Calu3 (cell line): ENCODE measurements at regions not wholly inside any gene's neighbourhood (a gene's known extent, or its start where the extent isn't known, plus 50 kb on each side); places are given as distances from the start of the nearest gene placed in this dataset.

Source experiments
- BruUV-seq: library from RNA; stranded (reverse); fragments of 400-500 nt; replicated peaks from 2 replicates; lab custom pipeline; 2021; lab: Mats Ljungman, UMichigan
- CTCF ChIA-PET: fragments of 300-600 bp; sonication (Branson Sonifier 250); formaldehyde crosslinking; loops from one replicate; lab custom pipeline; 2022; ENCODE audit warnings: antibody characterized with exemption; lab: Charles Lee
- DNase-seq: peaks from one replicate; pipeline ENCODE4 v3.0.0; 2022
- H3K27ac Mint-ChIP-seq: one replicate; pipeline ENCODE4 v1.8.0; 2022; ENCODE audit warnings: mixed read lengths; ENCODE audit not compliant: unreplicated experiment
- H3K27me3 Mint-ChIP-seq: one replicate; pipeline ENCODE4 v1.8.0; 2022; ENCODE audit warnings: mixed read lengths; ENCODE audit not compliant: unreplicated experiment
- H3K36me3 Mint-ChIP-seq: one replicate; pipeline ENCODE4 v1.8.0; 2022; ENCODE audit warnings: mild to moderate bottlenecking, moderate library complexity, mixed read lengths; ENCODE audit not compliant: insufficient read depth, unreplicated experiment
- H3K4me1 Mint-ChIP-seq: one replicate; pipeline ENCODE4 v1.8.0; 2022; ENCODE audit warnings: mild to moderate bottlenecking, low read depth, mixed read lengths; ENCODE audit not compliant: unreplicated experiment
- H3K4me3 Mint-ChIP-seq: one replicate; pipeline ENCODE4 v1.8.0; 2022; ENCODE audit warnings: mild to moderate bottlenecking, low read depth, moderate library complexity, mixed read lengths; ENCODE audit not compliant: unreplicated experiment
- H3K9me3 Mint-ChIP-seq: one replicate; pipeline ENCODE4 v1.8.0; 2022; ENCODE audit warnings: low read depth, mixed read lengths; ENCODE audit not compliant: unreplicated experiment
- intact Hi-C: fragments of 100-400 bp; cut with micrococcal nuclease; formaldehyde crosslinking; loops from one replicate; pipeline ENCODE4 v1.10.0; 2022; ENCODE audit not compliant: unreplicated experiment
- TF ChIP-seq, protein P1 (sequence below): fragments of 200-600 bp; IDR thresholded peaks from one replicate; pipeline ENCODE4 v1.8.0; 2022; ENCODE audit warnings: antibody characterized with exemption; ENCODE audit not compliant: unreplicated experiment

DNA sequence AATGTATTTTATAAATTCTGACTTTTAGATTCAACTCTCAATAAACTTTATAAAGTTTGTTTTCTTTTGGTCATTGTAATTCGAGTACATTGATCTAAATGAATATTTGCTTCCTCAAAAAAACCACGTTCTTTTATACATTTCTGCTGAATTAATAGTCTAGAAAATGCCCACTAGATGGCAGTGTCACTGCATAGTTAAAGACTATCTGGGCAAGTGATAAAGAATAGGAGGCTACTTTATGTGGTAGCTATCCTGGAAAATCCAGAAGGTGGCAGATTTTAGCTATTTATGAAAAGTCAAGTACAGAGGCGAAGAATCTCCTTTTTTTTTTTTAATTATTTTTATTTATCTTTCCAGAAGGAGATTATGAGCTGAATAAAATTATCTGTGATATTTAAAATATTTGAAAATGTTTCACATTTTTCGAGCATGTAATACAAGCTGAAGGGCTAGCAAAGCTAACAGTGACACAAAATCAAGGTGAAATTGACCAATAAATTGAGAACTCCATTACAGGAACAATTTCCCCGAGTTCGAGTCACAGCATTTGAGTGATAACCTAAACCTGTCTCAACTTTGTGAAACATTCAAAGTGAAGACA is 221.8 kb downstream of the OLFM4 start:
- Mint-ChIP-seq H3K9me3 (no peaks in the 10 kb centered on the region), H3K27me3 (peaks cover 34% of the 10 kb centered on the region)

DNA sequence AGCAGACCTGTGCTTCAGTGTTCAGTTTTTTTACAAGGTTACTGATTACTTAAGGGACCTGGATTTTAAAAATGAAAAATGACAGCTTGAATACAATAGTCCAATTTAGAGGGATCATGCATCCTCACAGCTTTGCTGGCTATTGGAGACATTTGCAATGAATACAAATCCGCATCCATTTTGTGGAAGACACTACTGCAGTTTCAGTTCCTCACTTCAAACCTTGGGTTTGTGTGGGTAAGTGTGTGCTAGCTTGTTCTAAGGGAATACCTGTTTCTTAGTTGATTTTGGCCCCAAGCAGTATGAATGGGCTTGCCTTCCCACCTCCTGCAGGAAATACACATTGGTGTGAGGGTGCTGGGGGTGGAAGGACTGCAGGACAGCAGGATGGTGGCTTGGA is 222.4 kb downstream of the OLFM4 start:
- no TSS peak for BruUV-seq
- DNase-seq = no peak
- H3K4me3 Mint-ChIP-seq = no peak overlapping the region
- peaks cover 28% of the 10 kb centered on the region for H3K27me3 Mint-ChIP-seq
- no peaks in the 10 kb centered on the region for H3K36me3 Mint-ChIP-seq
- H3K27ac Mint-ChIP-seq = no peak overlapping the region
- intact Hi-C loops = loop anchor here (2.0 kb wide), 1 partner anchor 532 kb away; no protein-coding TSS in a partner anchor
- TF ChIP-seq, protein P1, sequence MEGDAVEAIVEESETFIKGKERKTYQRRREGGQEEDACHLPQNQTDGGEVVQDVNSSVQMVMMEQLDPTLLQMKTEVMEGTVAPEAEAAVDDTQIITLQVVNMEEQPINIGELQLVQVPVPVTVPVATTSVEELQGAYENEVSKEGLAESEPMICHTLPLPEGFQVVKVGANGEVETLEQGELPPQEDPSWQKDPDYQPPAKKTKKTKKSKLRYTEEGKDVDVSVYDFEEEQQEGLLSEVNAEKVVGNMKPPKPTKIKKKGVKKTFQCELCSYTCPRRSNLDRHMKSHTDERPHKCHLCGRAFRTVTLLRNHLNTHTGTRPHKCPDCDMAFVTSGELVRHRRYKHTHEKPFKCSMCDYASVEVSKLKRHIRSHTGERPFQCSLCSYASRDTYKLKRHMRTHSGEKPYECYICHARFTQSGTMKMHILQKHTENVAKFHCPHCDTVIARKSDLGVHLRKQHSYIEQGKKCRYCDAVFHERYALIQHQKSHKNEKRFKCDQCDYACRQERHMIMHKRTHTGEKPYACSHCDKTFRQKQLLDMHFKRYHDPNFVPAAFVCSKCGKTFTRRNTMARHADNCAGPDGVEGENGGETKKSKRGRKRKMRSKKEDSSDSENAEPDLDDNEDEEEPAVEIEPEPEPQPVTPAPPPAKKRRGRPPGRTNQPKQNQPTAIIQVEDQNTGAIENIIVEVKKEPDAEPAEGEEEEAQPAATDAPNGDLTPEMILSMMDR = no peak
- no peaks in the 10 kb centered on the region for H3K4me1 Mint-ChIP-seq
- no peaks in the 10 kb centered on the region for H3K9me3 Mint-ChIP-seq
- CTCF ChIA-PET = interaction anchor here (0.6 to 1.2 kb wide), 4 partner anchors 10 to 531 kb away, joined by 3 to 9 read pairs (median 4); no protein-coding TSS in a partner anchor

More for the DNA sequence above, 221.8 kb downstream of the OLFM4 start:
- Mint-ChIP-seq H3K36me3 (no peaks in the 10 kb centered on the region), H3K4me1 (no peaks in the 10 kb centered on the region), H3K27ac (no peak overlapping the region), H3K4me3 (no peak overlapping the region)
- BruUV-seq = no TSS peak
- TF ChIP-seq, protein P1 = no peak
- intact Hi-C loops = loop anchor here (2.0 kb wide), 1 partner anchor 532 kb away; no protein-coding TSS in a partner anchor
- CTCF ChIA-PET = interaction anchor here (0.6 to 1.2 kb wide), 4 partner anchors 11 to 532 kb away, joined by 3 to 9 read pairs (median 4); no protein-coding TSS in a partner anchor
- DNase-seq = peak; percentile 44

DNA sequence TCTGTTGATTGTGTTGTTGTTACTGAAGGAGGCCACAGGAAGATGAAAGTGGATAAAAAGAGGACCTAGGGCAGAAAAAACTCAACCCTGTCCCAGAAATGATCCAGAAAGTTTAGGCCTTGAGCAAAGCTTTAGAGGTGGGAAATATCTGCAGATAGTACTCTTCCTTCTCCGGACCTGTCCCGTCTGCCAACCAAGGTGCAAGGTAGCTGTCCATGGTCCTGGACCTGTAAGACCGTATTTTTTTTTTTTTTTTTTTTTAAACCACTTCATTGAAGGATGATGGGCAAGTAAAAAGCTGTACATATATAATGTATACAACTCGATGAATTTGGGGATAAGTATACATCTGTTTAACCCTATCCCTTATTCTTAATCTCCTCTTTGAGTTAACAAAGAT is 225.9 kb downstream of the OLFM4 start:
- H3K27me3 Mint-ChIP-seq = no peaks in the 10 kb centered on the region
- no TSS peak for BruUV-seq
- DNase-seq = no peak
- H3K27ac Mint-ChIP-seq = no peak overlapping the region
- H3K4me3 Mint-ChIP-seq = no peak overlapping the region
- no peaks in the 10 kb centered on the region for H3K9me3 Mint-ChIP-seq
- no peaks in the 10 kb centered on the region for H3K36me3 Mint-ChIP-seq
- H3K4me1 Mint-ChIP-seq = no peaks in the 10 kb centered on the region
- TF ChIP-seq, protein P1 = no peak
- CTCF ChIA-PET = no interaction called here
- intact Hi-C loops = no loop called here

DNA sequence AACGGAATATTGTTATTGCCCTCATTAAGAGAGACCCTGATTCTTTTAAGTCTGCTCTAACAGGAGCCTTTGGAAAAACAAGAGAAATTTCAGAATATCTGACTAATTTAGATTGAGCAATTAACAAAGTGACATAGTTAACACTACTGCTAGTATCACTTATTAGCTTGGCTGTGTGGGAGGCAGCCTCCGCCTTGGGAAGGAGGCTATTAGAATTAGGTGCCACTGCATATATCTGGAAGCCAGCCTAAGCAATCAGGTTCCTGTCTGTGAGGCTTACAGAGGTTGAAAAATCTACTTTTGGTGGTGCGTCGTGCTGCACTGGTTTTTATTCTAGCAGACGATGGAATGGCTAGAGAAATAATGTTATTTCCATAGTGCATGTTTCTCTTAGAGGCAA is 227.2 kb downstream of the OLFM4 start:
- Mint-ChIP-seq H3K4me3 (no peak overlapping the region), H3K9me3 (no peaks in the 10 kb centered on the region), H3K4me1 (no peaks in the 10 kb centered on the region), H3K27me3 (no peaks in the 10 kb centered on the region), H3K36me3 (no peaks in the 10 kb centered on the region), H3K27ac (no peak overlapping the region)
- no TSS peak for BruUV-seq
- intact Hi-C loops = no loop called here
- DNase-seq = no peak
- TF ChIP-seq, protein P1 = no peak
- CTCF ChIA-PET = no interaction called here
